Lung (tissue), 11 donors: ENCODE measurements at regions not wholly inside any gene's neighbourhood (a gene's known extent, or its start where the extent isn't known, plus 50 kb on each side); places are given as distances from the start of the nearest gene placed in this dataset.
A peak's percentile ranks its signal among the peaks of the same experiment; 100 is the strongest.

Experiments
- ATAC-seq: fragments of 200-7000 bp; cut with Tn5 transposase; one replicate; pipeline ENCODE4 v1.9.1; 2020; ENCODE audit warnings: moderate number of reproducible peaks; ENCODE audit not compliant: insufficient read depth, low FRiP score
- DNase-seq, 3 donors: peaks; one replicate each; pipeline ENCODE4 v3.0.0-alpha.2; 2013 to 2017
- H3K27ac ChIP-seq, 2 donors: one replicate each; pipeline ENCODE4 v1.5.1; 2013; ENCODE audit warnings: mild to moderate bottlenecking in 2 of 2, moderate library complexity in 2 of 2, control low read depth in 1 of 2, inconsistent platforms in 1 of 2, low read depth in 1 of 2, low read length in 1 of 2
- H3K27me3 ChIP-seq, 3 donors: one replicate each; pipeline ENCODE4 v1.5.1; 2013; ENCODE audit warnings: low read length in 2 of 3; ENCODE audit not compliant: control insufficient read depth in 3 of 3, insufficient read depth in 3 of 3
- H3K36me3 ChIP-seq, 4 donors: one replicate each; pipeline ENCODE4 v1.5.1; 2013; ENCODE audit warnings: low read length in 4 of 4, mild to moderate bottlenecking in 1 of 4, moderate library complexity in 1 of 4; ENCODE audit not compliant: control insufficient read depth in 4 of 4, insufficient read depth in 4 of 4
- H3K4me1 ChIP-seq, 5 donors: one replicate each; pipeline ENCODE4 v1.5.1; 2013; ENCODE audit warnings: low read length in 5 of 5, mild to moderate bottlenecking in 2 of 5, moderate library complexity in 1 of 5; ENCODE audit not compliant: control insufficient read depth in 5 of 5, insufficient read depth in 5 of 5
- H3K4me3 ChIP-seq: one replicate; pipeline ENCODE4 v1.5.1; 2013; ENCODE audit warnings: mild to moderate bottlenecking, control low read depth, moderate library complexity
- H3K9ac ChIP-seq, 2 donors: one replicate each; pipeline ENCODE4 v1.5.1; 2013; ENCODE audit warnings: low read length in 2 of 2, control low read depth in 1 of 2; ENCODE audit not compliant: insufficient read depth in 1 of 2
- H3K9me3 ChIP-seq, 4 donors: one replicate each; pipeline ENCODE4 v1.5.1; 2013; ENCODE audit warnings: low read length in 3 of 4, mild to moderate bottlenecking in 1 of 4, moderate library complexity in 1 of 4; ENCODE audit not compliant: control insufficient read depth in 4 of 4, insufficient read depth in 3 of 4
- WGBS, 2 donors: extraction: QIAGEN DNeasy Blood & Tissue Kit; methylation state at CpG; one replicate each; pipeline ENCODE4 v1.1.7; 2013; 5-methylcytosine and 5-hydroxymethylcytosine counted together
- TF ChIP-seq, protein P1 (sequence below): IDR thresholded peaks from 2 replicates; pipeline ENCODE4 v1.5.1; 2012; ENCODE audit warnings: mild to moderate bottlenecking; ENCODE audit errors: control extremely low read depth, extremely low read depth
- donor health status: control.
- donor health status: control.
- donor health status: Bipolar disorder and iron deficiency.
- donor health status: healthy.
- donor health status: DM: yes; HTN: yes; CAD: no.

DNA sequence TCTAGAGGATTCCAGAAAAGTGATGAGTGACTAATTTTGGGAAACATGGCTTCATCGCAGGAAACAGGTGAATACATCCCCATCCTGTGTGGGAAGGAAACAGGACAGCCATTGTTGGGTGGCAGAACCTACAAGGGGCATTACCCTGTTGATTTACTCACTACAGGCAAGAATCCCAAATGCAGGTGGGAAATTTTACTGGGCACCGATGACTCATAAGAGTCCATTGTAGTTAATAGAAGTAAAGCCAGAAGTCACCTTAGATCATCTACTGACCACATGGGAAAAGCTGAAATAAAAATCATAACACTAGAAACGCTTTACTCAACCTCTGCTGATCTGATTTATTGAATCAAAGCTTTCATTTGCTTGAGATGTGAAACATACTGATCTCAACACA, 136.4 kb downstream of the TRIML1 start:
- H3K4me1 ChIP-seq = no peaks in the 10 kb centered on the region
- peaks cover 0 to 2% (median 0%) of the 10 kb centered on the region in 4 donors for H3K9me3 ChIP-seq
- H3K36me3 ChIP-seq = no peaks in the 10 kb centered on the region
- no peak overlapping the region for H3K27ac ChIP-seq
- no peak overlapping the region for H3K4me3 ChIP-seq
- no peak overlapping the region for H3K9ac ChIP-seq
- H3K27me3 ChIP-seq = no peaks in the 10 kb centered on the region
- TF ChIP-seq, protein P1, sequence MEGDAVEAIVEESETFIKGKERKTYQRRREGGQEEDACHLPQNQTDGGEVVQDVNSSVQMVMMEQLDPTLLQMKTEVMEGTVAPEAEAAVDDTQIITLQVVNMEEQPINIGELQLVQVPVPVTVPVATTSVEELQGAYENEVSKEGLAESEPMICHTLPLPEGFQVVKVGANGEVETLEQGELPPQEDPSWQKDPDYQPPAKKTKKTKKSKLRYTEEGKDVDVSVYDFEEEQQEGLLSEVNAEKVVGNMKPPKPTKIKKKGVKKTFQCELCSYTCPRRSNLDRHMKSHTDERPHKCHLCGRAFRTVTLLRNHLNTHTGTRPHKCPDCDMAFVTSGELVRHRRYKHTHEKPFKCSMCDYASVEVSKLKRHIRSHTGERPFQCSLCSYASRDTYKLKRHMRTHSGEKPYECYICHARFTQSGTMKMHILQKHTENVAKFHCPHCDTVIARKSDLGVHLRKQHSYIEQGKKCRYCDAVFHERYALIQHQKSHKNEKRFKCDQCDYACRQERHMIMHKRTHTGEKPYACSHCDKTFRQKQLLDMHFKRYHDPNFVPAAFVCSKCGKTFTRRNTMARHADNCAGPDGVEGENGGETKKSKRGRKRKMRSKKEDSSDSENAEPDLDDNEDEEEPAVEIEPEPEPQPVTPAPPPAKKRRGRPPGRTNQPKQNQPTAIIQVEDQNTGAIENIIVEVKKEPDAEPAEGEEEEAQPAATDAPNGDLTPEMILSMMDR = no peak
- WGBS, 2 donors = 87 to 90% methylated on average over 3 of the region's 3 CpGs
- DNase-seq = no peak
- no peak for ATAC-seq

DNA sequence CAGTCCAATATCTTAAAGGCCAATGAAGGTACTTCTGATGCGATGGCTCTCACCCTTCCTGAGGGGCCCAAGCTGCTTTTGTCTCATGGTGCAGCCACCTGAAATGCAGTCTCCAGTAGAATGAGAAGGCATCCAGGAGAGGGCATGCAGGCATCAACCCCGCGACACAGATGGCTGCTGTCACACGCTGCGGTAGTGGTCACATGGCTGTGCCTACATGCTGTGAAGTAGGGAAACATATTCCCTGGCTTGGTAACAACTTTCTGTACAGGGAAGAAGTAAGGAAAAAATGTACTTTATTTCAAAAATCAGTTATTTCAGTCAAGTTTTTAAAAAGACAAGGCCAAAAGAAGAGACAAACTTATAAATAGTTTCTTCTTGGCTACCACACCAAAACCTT, 139.9 kb downstream of the TRIML1 start:
- Histone ChIP-seq H3K4me1 (peaks cover 0 to 7% (median 0%) of the 10 kb centered on the region in 5 donors), H3K4me3 (no peak overlapping the region)
- WGBS, 2 donors = 94 to 96% methylated on average over 5 of the region's 5 CpGs

DNA sequence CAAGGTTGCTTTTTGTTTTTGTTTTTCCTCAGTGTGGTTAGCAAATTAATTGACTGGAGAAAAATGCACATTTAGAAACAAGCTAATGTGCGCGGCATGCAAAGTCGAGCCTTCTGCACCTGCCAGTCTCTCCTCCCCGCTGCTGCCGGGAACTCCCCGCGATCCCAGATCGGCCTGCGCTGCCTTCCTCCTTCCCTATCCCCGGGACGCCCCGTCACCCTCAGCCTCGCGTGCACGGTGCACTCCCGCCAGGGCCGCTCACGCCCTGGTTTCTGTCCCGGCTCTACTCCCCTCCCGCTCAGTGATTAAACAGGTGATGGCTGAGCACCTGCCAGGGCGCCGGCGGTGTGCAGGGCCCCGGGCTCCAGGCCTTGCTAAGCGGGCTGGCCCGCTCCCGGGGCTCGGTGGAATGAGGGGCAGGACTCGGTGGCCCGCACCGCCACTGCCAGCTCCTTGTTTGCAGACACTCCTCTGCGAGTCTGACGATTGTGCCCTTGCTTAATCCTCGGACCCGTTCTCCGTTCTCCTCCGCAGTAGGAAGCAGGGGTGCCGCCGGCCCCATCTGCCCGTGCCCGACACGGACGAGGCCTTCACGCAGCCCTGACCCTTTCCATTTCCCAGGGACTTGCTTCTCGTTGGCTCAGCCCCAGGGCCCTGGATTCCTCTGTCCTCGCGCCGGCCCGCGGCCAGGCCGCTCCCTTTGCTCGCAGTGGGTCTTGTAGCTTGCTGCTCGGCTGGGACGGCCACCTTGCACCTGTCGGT, 143.4 kb downstream of the TRIML1 start:
- DNase-seq = peak in 2 of 3 donors; percentile 18 to 21
- 7 to 17% methylated on average over 55 of the region's 55 CpGs for WGBS, 2 donors
- H3K27ac ChIP-seq = no peak overlapping the region
- ATAC-seq = no peak
- H3K27me3 ChIP-seq = peaks cover 0 to 17% (median 17%) of the 10 kb centered on the region in 3 donors
- no peak overlapping the region for H3K4me3 ChIP-seq
- peaks cover 0 to 7% (median 0%) of the 10 kb centered on the region in 5 donors for H3K4me1 ChIP-seq
- H3K9ac ChIP-seq = peak overlapping the region in 1 of 2 donors; percentile 37
- H3K9me3 ChIP-seq = peaks cover 0 to 9% (median 0%) of the 10 kb centered on the region in 4 donors
- TF ChIP-seq, protein P1 = no peak
- H3K36me3 ChIP-seq = no peaks in the 10 kb centered on the region

More for the DNA sequence above, 139.9 kb downstream of the TRIML1 start:
- DNase-seq (no peak), ATAC-seq (no peak)
- Histone ChIP-seq H3K27me3 (peaks cover 0 to 17% (median 17%) of the 10 kb centered on the region in 3 donors), H3K27ac (no peak overlapping the region), H3K36me3 (no peaks in the 10 kb centered on the region), H3K9me3 (peaks cover 0 to 9% (median 0%) of the 10 kb centered on the region in 4 donors), H3K9ac (no peak overlapping the region)
- TF ChIP-seq, protein P1 = no peak
